ENCODE measurements at regions not wholly inside any gene's neighbourhood (a gene's known extent, or its start where the extent isn't known, plus 50 kb on each side); places are given as distances from the start of the nearest gene placed in this dataset.

- DNase-seq = no peak
Measured at GRCh38 chr14:101462726-101463565, 98.3 kb upstream of the DIO3 start.

DNA sequence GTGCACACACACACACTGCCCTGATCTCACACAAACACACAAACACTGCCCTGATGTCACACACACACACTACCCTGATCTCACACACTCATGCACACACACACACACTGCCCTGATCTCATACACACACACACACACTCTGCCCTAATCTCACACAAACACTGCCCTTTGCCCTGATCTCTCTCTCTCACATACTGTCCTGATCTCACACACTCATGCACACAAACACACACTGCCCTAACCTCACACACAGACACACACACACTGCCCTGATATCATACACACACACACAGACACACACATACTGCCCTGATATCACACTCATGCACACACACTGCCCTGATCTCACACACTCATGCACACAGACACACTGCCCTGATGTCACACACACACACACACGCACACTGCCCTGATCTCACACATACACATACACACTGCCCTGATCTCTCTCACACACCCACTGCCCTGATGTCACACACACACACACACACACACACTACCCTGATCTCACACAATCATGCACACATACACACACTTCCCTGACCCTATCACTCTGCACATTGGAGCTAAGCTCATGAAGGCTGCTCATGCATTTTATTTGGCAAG is 97.6 kb upstream of the DIO3 start:
- DNase-seq = no peak

GRCh38 chr14:101464310-101464983 is 96.8 kb upstream of the DIO3 start:
- no peak for DNase-seq

DNA sequence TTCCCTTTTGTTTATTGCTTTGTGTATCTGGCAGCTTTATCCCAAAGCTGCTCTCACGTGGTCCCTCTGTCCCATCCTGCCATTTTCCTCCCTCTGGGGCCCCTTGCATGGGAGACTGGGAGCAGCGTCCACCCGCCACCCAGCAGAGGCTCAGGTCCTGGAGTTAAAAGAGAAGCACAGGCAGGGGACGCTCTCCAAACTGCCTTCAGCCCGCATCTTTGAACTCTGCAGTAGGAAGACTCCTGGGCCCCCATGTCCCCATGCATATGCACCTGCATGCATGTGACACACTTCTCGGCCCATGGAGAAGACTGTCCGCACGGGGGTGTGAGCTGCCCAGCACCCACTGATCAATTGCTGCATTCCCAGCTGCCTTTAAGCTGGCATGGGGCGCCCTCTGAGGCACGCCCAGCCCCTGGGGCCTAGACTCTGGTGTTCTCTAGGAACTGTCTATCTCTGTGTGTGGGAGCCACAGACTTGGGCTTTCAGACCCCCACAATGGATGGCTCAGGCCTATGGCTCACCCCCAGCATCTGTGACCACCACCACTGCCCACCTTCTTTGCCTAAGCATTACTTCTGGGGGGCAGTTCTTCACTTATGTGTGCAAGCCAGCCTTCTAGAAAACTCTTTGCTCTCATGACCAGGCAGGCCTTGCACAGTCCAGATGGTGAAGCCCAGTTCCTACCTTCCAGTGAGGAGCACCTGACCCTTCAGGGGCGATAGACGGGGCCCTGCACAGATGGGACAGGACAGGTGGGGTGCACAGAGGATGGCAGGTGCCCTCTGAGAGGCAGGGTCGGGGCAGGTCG is 96.1 kb upstream of the DIO3 start:
- DNase-seq = no peak

DNA sequence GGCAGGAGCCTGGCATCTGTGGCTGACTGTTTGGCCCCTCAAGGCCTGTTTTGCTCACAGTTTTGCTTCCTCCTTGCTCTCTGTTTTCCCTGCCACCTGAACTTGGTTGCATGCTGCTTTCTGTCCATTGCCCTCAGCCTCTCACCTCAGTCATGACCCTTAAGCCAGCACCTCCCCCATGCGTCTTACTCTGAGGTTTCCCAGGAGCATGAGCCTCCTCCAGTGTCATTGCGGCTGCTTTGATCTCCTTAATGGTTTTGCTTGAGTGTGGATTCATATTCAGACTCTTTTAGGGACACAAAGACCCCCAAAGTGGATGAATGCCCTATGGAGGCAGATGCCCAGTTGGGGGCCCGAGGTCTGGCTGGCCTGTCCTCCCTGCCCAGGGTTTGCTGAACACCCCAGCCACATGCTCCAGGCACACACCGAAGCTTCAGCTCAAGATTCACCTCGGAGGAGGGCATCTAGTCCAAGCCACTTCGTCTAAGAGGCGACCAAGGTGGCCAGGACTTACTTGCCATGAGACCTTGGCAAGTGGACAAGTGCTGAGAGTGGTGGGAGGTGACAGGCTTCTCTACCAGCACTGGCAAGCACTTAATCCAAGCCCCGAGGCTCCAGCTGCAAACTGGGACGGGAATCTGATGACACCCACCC is 95.4 kb upstream of the DIO3 start:
- DNase-seq = no peak

GRCh38 chr14:101466456-101467180 is 94.7 kb upstream of the DIO3 start:
- DNase-seq = no peak

DNA sequence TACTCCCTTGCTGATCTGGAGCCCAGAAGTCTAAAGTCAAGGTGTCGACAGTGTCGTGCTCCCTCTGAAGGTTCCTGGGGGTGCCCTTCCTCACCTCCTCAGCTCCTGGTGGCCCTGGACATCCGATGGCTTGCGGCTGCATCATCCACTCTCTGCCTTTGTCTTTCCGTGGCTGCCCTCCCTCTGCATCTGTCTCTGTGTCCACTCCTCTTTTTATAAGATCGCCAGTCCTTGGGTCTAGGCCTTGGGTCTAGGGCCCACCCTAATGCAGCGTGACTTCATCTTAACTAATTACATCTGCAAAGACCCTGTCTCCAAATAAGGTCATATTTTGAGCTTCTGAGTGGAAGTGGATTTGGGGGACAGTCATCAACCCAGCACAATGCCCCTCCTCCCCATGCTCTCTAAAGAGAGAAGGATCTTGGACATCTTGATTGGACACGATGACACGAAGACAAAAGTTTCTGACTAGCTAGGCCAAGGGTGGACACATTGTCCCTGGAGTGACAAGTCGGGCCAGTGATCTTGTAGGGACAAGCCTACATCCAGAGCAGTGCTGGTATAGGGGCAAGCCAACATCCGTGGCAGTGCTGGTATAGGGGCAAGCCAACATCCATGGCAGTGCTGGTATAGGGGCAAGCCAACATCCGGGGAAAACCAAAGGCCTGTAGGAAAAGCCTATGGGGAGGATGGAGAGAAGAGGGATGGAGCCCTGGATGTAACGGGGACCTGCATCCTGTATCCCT is 93.9 kb upstream of the DIO3 start:
- no peak for DNase-seq

- no peak for DNase-seq
Measured at GRCh38 chr14:101469382-101470247, 91.7 kb upstream of the DIO3 start.

- no peak for DNase-seq
Measured at GRCh38 chr14:101470266-101470665, 91.0 kb upstream of the DIO3 start.

GRCh38 chr14:101471723-101472517 is 89.4 kb upstream of the DIO3 start:
- no peak for DNase-seq

GRCh38 chr14:101472518-101472849 is 88.8 kb upstream of the DIO3 start:
- no peak for DNase-seq

- DNase-seq = no peak
Measured at GRCh38 chr14:101473045-101473729, 88.1 kb upstream of the DIO3 start.

DNA sequence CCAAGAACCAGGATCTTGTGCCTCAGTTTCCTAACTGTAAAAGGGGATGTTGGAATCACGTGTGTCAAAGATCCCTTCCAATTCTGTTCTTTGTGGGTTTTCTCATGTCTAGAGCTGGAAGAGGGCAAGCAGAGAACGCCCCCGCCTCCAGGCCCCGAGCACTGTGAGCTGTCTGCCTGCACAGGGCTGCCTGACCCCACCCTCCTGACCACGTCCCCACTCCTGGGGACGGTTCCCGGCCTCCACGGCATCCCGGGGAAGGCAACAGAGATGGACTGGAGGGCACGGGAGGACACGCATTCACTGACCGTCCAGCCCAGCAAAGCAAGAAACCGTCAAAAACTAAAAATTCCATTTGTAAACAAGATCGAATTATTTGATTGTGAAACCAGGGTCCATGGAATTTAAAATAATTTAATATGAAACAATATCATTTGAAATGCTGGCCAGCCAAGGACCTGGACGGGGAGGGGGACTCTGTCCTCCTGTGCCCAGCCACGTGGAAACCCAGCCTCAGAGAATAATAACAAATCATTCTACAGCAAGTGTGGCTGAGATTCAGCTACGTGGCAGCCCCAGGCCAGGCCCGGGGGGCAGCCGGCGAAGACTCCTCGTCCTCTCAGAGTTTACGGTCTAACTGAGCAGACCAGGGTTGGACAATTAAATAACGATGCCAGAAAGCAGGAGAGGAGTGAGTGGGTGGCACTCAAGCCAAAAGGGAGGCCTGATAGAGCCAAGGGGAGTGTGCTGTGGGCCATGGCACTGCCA is 87.3 kb upstream of the DIO3 start:
- DNase-seq = no peak

- no peak for DNase-seq
Measured at GRCh38 chr14:101474563-101475455, 86.5 kb upstream of the DIO3 start.

DNA sequence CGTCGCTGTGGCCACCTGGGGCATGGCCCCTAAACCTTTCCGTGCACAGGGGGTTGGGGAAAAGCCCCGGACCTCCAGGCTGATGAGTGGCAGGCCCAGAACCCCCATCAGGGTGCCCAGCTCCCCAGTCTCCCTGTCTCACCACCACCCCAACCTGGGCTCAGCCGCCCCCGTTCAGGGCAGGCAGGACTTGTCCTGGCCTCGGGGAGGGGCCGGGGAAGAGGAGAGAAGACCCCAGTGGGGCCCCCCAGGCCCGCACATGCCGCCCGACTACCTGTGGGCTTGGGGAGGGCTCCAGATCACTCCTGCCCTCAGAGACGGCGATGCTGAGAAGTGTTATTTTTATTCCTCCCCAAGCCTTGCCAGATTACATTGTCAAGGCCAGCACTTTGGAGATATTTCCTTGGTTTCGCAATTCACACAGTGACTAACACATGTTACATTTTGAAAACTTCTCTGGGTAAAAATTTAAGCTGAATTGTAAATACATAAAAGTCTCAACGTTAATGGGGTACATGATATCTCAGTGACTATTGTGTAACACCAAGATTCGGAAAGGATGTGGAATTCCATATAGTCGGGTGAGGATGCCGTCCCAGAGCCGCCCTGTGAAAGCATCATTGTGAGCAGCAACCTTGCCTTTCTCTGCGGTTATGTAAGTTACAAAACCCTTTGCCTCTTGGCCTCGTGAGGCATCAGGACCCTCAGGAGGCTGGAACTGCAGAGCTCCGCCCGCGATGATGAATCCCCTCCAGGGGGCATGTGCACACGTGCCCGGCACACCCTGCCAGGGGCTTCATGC is 85.6 kb upstream of the DIO3 start:
- no peak for DNase-seq

Data from COR-L47 (cell line).